Colonic mucosa (tissue), 4 donors: ENCODE measurements at regions not wholly inside any gene's neighbourhood (a gene's known extent, or its start where the extent isn't known, plus 50 kb on each side); places are given as distances from the start of the nearest gene placed in this dataset.
"Not testable (repeated sequence)": the region's sequence is repeated elsewhere in the genome, so short reads cannot be mapped to it uniquely, and the experiment has no call there.

Source experiments
- DNase-seq: peaks from one replicate; pipeline ENCODE4 v3.0.0-alpha.2; 2020
- H3K27ac ChIP-seq: fragments of 200-600 bp; one replicate; pipeline ENCODE4 v1.8.0; 2021
- H3K27me3 ChIP-seq: fragments of 200-600 bp; one replicate; pipeline ENCODE4 v1.8.0; 2021
- H3K36me3 ChIP-seq: fragments of 200-600 bp; one replicate; pipeline ENCODE4 v1.8.0; 2021
- H3K4me1 ChIP-seq: fragments of 200-600 bp; one replicate; pipeline ENCODE4 v1.8.0; 2021; ENCODE audit warnings: mild to moderate bottlenecking
- H3K4me3 ChIP-seq: fragments of 200-600 bp; one replicate; pipeline ENCODE4 v1.8.0; 2021
- H3K9ac ChIP-seq, 2 donors: one replicate each; pipeline ENCODE4 v1.7.0; 2013; ENCODE audit warnings: control low read depth in 2 of 2, low read depth in 2 of 2, low read length in 2 of 2
- H3K9me3 ChIP-seq: fragments of 200-600 bp; one replicate; pipeline ENCODE4 v1.8.0; 2021
- intact Hi-C: fragments of 100-400 bp; cut with DNase I; formaldehyde crosslinking; loops from one replicate; pipeline ENCODE4 v1.14.1; 2022
- TF ChIP-seq, protein P1 (sequence below): fragments of 200-600 bp; IDR thresholded peaks from one replicate; pipeline ENCODE4 v1.8.0; 2022; ENCODE audit warnings: antibody characterized with exemption, mild to moderate bottlenecking
- donor health status: healthy.
- donor health status: DM: no; HTN: no; CAD: no.
- donor health status: DM: no; HTN: no; CAD: no.

- Histone ChIP-seq H3K4me1 (no peaks in the 10 kb centered on the region), H3K9ac (no peak overlapping the region), H3K36me3 (no peaks in the 10 kb centered on the region), H3K9me3 (no peaks in the 10 kb centered on the region), H3K4me3 (no peak overlapping the region), H3K27me3 (no peaks in the 10 kb centered on the region), H3K27ac (no peak overlapping the region)
- TF ChIP-seq, protein P1, sequence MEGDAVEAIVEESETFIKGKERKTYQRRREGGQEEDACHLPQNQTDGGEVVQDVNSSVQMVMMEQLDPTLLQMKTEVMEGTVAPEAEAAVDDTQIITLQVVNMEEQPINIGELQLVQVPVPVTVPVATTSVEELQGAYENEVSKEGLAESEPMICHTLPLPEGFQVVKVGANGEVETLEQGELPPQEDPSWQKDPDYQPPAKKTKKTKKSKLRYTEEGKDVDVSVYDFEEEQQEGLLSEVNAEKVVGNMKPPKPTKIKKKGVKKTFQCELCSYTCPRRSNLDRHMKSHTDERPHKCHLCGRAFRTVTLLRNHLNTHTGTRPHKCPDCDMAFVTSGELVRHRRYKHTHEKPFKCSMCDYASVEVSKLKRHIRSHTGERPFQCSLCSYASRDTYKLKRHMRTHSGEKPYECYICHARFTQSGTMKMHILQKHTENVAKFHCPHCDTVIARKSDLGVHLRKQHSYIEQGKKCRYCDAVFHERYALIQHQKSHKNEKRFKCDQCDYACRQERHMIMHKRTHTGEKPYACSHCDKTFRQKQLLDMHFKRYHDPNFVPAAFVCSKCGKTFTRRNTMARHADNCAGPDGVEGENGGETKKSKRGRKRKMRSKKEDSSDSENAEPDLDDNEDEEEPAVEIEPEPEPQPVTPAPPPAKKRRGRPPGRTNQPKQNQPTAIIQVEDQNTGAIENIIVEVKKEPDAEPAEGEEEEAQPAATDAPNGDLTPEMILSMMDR: no peak
- intact Hi-C loops: no loop called here
- DNase-seq: no peak
Observed at GRCh38 chr4:63983224-63983623, 426.0 kb downstream of the TECRL start.

GRCh38 chr4:63965875-63966274 is 443.4 kb downstream of the TECRL start:
- intact Hi-C loops: no loop called here
- Histone ChIP-seq H3K27ac (no peak overlapping the region), H3K9ac (no peak overlapping the region), H3K4me3 (no peak overlapping the region), H3K36me3 (no peaks in the 10 kb centered on the region), H3K27me3 (no peaks in the 10 kb centered on the region), H3K4me1 (no peaks in the 10 kb centered on the region), H3K9me3 (no peaks in the 10 kb centered on the region)
- TF ChIP-seq, protein P1: no peak
- DNase-seq: no peak

GRCh38 chr4:63942706-63943286 is 466.5 kb downstream of the TECRL start:
- H3K4me1 ChIP-seq, H3K9me3 ChIP-seq, DNase-seq, H3K9ac ChIP-seq, intact Hi-C loops, H3K27ac ChIP-seq, H3K27me3 ChIP-seq, H3K4me3 ChIP-seq, H3K36me3 ChIP-seq: not testable (repeated sequence)

DNA sequence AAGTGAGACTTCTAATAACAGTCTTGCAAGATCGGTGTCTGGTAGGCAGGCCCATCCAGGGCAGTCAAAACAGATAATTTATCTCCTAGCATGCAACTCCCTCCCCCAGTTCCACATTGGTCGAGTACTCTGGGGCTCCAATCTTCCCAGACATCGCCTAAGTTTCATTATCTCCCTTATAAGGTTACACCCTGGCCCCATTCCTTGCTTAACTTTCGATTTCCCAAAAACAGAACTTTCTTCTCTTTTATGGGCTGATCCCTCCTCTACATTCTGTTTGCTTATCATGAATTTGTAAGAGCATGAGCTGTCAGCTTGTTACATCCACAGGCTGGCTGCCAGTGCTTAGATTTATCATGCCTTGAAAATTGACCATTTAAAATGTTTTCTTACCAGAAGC is 471.3 kb downstream of the TECRL start:
- DNase-seq: no peak
- H3K9ac ChIP-seq: no peak overlapping the region
- no peak overlapping the region for H3K27ac ChIP-seq

GRCh38 chr4:63922146-63922545 is 487.1 kb downstream of the TECRL start:
- H3K36me3 ChIP-seq: no peaks in the 10 kb centered on the region
- no peak overlapping the region for H3K4me3 ChIP-seq
- H3K4me1 ChIP-seq: no peaks in the 10 kb centered on the region
- intact Hi-C loops: no loop called here
- H3K27me3 ChIP-seq: no peaks in the 10 kb centered on the region
- DNase-seq: no peak
- H3K27ac ChIP-seq: no peak overlapping the region
- H3K9ac ChIP-seq: no peak overlapping the region
- TF ChIP-seq, protein P1: no peak
- no peaks in the 10 kb centered on the region for H3K9me3 ChIP-seq

More for the DNA sequence above, 471.3 kb downstream of the TECRL start:
- Histone ChIP-seq H3K9me3 (no peaks in the 10 kb centered on the region), H3K27me3 (no peaks in the 10 kb centered on the region), H3K4me1 (no peaks in the 10 kb centered on the region), H3K36me3 (no peaks in the 10 kb centered on the region), H3K4me3 (no peak overlapping the region)
- intact Hi-C loops: no loop called here
- TF ChIP-seq, protein P1: no peak

- no peak for DNase-seq
Observed at GRCh38 chr4:63921561-63921960, 487.7 kb downstream of the TECRL start.

More at GRCh38 chr4:63921561-63921960, 487.7 kb downstream of the TECRL start:
- Histone ChIP-seq H3K27me3 (no peaks in the 10 kb centered on the region), H3K36me3 (no peaks in the 10 kb centered on the region), H3K4me1 (no peaks in the 10 kb centered on the region), H3K27ac (no peak overlapping the region), H3K9me3 (no peaks in the 10 kb centered on the region), H3K9ac (no peak overlapping the region), H3K4me3 (no peak overlapping the region)
- TF ChIP-seq, protein P1: no peak
- intact Hi-C loops: no loop called here
